Kidney epithelial cell (primary cell): ENCODE measurements at regions not wholly inside any gene's neighbourhood (a gene's known extent, or its start where the extent isn't known, plus 50 kb on each side); places are given as distances from the start of the nearest gene placed in this dataset.

Experiments
- DNase-seq: peaks from one replicate; pipeline ENCODE4 v3.0.0-alpha.2; 2010; ENCODE audit warnings: low read depth
- H3K27me3 ChIP-seq: 2 replicates; pipeline ENCODE4 v1.6.0; 2011; ENCODE audit warnings: low read length; ENCODE audit not compliant: control insufficient read depth, insufficient read depth
- H3K36me3 ChIP-seq: 2 replicates; pipeline ENCODE4 v1.5.1; 2011; ENCODE audit warnings: low read length; ENCODE audit not compliant: control insufficient read depth, insufficient read depth
- H3K4me3 ChIP-seq: 2 replicates; pipeline ENCODE4 v1.5.1; 2011; ENCODE audit warnings: low read depth, mild to moderate bottlenecking, control low read depth, low read length
- TF ChIP-seq, protein P1 (sequence below): IDR thresholded peaks from 2 replicates; pipeline ENCODE4 v1.5.1; 2011; ENCODE audit warnings: mild to moderate bottlenecking, moderate library complexity, low read length, control low read depth, inconsistent platforms; ENCODE audit not compliant: insufficient read depth, poor library complexity, severe bottlenecking

DNA sequence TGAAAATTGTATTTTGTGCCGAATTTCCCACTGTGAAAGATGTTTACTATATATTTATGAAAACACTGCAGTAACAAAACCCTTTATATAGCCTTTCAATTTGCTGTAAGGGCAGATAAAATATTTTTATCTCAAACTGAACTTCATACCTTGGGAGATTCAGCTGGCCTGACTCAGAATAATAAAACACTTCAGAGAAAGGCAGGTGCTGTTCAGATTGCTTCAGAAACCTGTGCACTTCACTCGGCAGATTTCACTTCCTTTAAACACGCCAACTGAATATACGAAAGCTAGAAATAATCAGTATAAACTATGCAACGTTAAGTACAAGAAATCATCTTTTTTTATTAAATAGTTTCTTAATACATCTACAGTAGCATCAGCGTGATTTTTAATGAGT lies 839.1 kb upstream of the RBFOX1 start:
- Histone ChIP-seq H3K36me3 (no peaks in the 10 kb centered on the region), H3K4me3 (no peak overlapping the region), H3K27me3 (no peaks in the 10 kb centered on the region)
- TF ChIP-seq, protein P1, sequence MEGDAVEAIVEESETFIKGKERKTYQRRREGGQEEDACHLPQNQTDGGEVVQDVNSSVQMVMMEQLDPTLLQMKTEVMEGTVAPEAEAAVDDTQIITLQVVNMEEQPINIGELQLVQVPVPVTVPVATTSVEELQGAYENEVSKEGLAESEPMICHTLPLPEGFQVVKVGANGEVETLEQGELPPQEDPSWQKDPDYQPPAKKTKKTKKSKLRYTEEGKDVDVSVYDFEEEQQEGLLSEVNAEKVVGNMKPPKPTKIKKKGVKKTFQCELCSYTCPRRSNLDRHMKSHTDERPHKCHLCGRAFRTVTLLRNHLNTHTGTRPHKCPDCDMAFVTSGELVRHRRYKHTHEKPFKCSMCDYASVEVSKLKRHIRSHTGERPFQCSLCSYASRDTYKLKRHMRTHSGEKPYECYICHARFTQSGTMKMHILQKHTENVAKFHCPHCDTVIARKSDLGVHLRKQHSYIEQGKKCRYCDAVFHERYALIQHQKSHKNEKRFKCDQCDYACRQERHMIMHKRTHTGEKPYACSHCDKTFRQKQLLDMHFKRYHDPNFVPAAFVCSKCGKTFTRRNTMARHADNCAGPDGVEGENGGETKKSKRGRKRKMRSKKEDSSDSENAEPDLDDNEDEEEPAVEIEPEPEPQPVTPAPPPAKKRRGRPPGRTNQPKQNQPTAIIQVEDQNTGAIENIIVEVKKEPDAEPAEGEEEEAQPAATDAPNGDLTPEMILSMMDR = no peak
- no peak for DNase-seq

GRCh38 chr16:6492742-6493141 lies 839.9 kb upstream of the RBFOX1 start:
- Histone ChIP-seq H3K4me3 (no peak overlapping the region), H3K36me3 (no peaks in the 10 kb centered on the region), H3K27me3 (no peaks in the 10 kb centered on the region)
- no peak for DNase-seq
- TF ChIP-seq, protein P1 = no peak

GRCh38 chr16:6484935-6485334 lies 847.7 kb upstream of the RBFOX1 start:
- TF ChIP-seq, protein P1 = no peak
- Histone ChIP-seq H3K4me3 (no peak overlapping the region), H3K36me3 (no peaks in the 10 kb centered on the region), H3K27me3 (peaks cover 18% of the 10 kb centered on the region)
- DNase-seq = no peak

DNA sequence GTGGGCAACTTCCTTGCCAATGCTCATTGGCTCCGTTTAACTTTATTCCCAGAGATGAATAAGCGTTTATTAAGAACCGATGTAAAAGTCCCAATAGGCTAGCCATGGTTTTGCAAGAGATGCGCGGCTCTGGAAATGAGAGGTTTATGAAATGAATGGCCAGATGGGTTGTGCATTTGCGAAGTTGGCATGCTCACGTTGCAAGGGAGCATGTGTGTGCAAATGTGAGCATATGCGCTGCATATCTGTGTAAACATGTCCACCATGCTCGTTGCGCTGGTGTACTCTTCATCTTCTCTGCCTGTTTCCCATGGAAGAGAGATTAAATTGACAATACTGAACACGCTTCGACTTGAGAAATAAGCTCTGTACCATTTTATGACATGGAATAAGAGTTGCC lies 848.6 kb upstream of the RBFOX1 start:
- no peak for DNase-seq
- no peaks in the 10 kb centered on the region for H3K36me3 ChIP-seq
- peaks cover 18% of the 10 kb centered on the region for H3K27me3 ChIP-seq
- TF ChIP-seq, protein P1 = no peak
- H3K4me3 ChIP-seq = no peak overlapping the region

GRCh38 chr16:6483469-6484033 lies 849.1 kb upstream of the RBFOX1 start:
- no peak overlapping the region for H3K4me3 ChIP-seq
- no peak for DNase-seq
- TF ChIP-seq, protein P1 = no peak
- no peaks in the 10 kb centered on the region for H3K36me3 ChIP-seq
- peaks cover 18% of the 10 kb centered on the region for H3K27me3 ChIP-seq
